ENCODE measurements at regions not wholly inside any gene's neighbourhood (a gene's known extent, or its start where the extent isn't known, plus 50 kb on each side); places are given as distances from the start of the nearest gene placed in this dataset.

GRCh38 chr16:85475691-85476300, 137.3 kb upstream of the GSE1 start:
- Histone ChIP-seq H3K4me1 (ENCODE audit: control insufficient read depth in 1 of 2, insufficient read depth in 2 of 2, low read depth in 1 of 2, low read length in 1 of 2) (peaks cover 0 to 51% of the 10 kb centered on the region in 2 experiments; a peak in 2 of 4 replicates), H3K4me2 (no peak overlapping the region), H4K20me1 (ENCODE audit: insufficient read depth) (0 out of 2 replicates have a peak, but pooled peaks cover under 1% of the 10 kb centered on the region), H3F3A (replicated peaks; ENCODE audit: insufficient read depth) (no peaks in the 10 kb centered on the region), H2AFZ (ENCODE audit: low read depth) (no peak overlapping the region), H3K79me2 (ENCODE audit: insufficient read depth) (no peaks in the 10 kb centered on the region), H3K9me3 (no peaks in the 10 kb centered on the region), H3K27ac (ENCODE audit: low read depth in 2 of 2, low read length in 1 of 2) (peak overlapping the region in 1 of 2 experiments; percentile 76; a peak in 2 of 4 replicates), H3K36me3 (replicated peaks in 1 of 2; ENCODE audit: control insufficient read depth in 1 of 2, insufficient read depth in 2 of 2, low read length in 1 of 2) (no peaks in the 10 kb centered on the region), H3K4me3 (ENCODE audit: low read depth in 2 of 2, low read length in 1 of 2) (no peak overlapping the region), H3K9me2 (no peaks in the 10 kb centered on the region), H3K9ac (no peak overlapping the region), H3K27me3 (ENCODE audit: insufficient read depth) (no peaks in the 10 kb centered on the region)
- ChIA-PET CTCF (interaction anchor here (0.9 to 1.7 kb wide), 4 partner anchors 11 to 135 kb away, joined by 3 to 7 read pairs (median 4); no protein-coding TSS in a partner anchor), POLR2A (interaction anchor here (2.0 kb wide), 1 partner anchor 10 kb away, joined by 9 read pairs; no protein-coding TSS in a partner anchor)
- TF ChIP-seq USF1 (IDR thresholded peaks at IDR 0.05; ENCODE audit: borderline replicate concordance, low read depth), result no peak
- TF ChIP-seq YY1 (IDR thresholded peaks at IDR 0.05; ENCODE audit: low read depth), result no peak
- TF ChIP-seq GABPA (IDR thresholded peaks at IDR 0.05; ENCODE audit: low read depth), result no peak
- no peak for TF ChIP-seq TCF12 (IDR thresholded peaks at IDR 0.05)
- no peak for TF ChIP-seq REST (IDR thresholded peaks at IDR 0.05; ENCODE audit: low read depth, low read length)
- no peak for TF ChIP-seq USF2 (IDR thresholded peaks at IDR 0.05; ENCODE audit: borderline replicate concordance, low read depth, low read length)
- TF ChIP-seq IRF3 (IDR thresholded peaks at IDR 0.05; ENCODE audit: low read depth, low read length), result no peak
- TF ChIP-seq EZH2phosphoT487 (IDR thresholded peaks at IDR 0.05; ENCODE audit: borderline replicate concordance, low read depth), result no peak
- no peak for TF ChIP-seq FOXM1 (IDR thresholded peaks at IDR 0.05; ENCODE audit: low read depth)
- no peak for TF ChIP-seq PBX3 (IDR thresholded peaks at IDR 0.05)
- no peak for TF ChIP-seq NFIC (IDR thresholded peaks at IDR 0.05; ENCODE audit: borderline replicate concordance)
- TF ChIP-seq CTCF (IDR thresholded peaks at IDR 0.05), result no peak
- TF ChIP-seq SMC3 (IDR thresholded peaks at IDR 0.05; ENCODE audit: low read depth, low read length), result no peak
- no peak for TF ChIP-seq RXRA (IDR thresholded peaks at IDR 0.05; ENCODE audit: borderline replicate concordance, low read depth)
- TF ChIP-seq, protein P1, sequence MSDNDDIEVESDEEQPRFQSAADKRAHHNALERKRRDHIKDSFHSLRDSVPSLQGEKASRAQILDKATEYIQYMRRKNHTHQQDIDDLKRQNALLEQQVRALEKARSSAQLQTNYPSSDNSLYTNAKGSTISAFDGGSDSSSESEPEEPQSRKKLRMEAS (IDR thresholded peaks at IDR 0.05; ENCODE audit: low read depth), result no peak
- WGBS (ENCODE audit: low lambda C conversion rate), result 93% methylated on average over 22 of the region's 22 CpGs
- DNase-seq, result no peak
